Hematopoietic multipotent progenitor cell treated with erythropoietin and hydrocortisone succinate and interleukin-3 and kit ligand, for 4 days (in vitro differentiated cells): ENCODE measurements at regions not wholly inside any gene's neighbourhood (a gene's known extent, or its start where the extent isn't known, plus 50 kb on each side); places are given as distances from the start of the nearest gene placed in this dataset.

Experiments
- DNase-seq: peaks from one replicate; pipeline ENCODE4 v3.0.0-alpha.2; 2015

DNA sequence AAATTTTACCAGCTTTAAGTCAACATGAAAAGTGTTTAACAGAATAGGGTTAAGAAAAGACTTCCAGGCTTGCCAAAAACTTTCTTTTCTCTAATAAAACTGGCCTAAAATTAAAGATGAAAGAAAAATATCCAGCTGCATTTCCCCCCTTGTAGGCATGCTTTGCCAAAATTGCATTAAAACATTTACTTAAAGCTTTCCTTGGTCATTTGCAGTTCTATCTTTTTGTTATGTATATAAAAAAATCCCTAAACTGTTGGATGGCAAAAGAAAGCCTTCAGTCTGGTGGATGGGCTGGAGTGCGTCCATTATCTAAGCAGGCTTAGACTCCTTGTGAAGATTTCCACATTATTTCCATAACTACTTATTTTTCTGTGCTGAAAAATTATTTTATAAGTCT lies 105.4 kb upstream of the DSEL start:
- DNase-seq = no peak

- DNase-seq = no peak
Measured at GRCh38 chr18:67621049-67621713, 104.7 kb upstream of the DSEL start.

DNA sequence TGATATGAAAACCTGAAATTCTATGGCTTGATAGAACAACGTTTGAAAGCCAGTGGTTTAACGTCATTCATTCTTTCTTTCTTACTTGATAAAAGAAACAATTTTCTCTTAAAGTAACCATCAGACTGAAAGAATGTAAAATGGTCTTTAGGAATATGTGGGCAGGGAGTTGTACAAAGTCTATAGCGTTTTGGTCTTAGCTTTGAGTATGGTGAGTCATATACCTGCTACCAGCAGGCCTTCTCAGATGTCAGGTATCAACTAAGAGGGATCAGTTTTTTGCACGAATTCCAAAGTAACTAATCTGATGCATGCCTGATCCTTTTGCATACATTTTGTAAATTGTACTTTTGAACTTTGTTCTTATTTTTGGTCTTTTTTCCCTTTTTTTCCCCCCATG lies 101.5 kb upstream of the DSEL start:
- no peak for DNase-seq

DNA sequence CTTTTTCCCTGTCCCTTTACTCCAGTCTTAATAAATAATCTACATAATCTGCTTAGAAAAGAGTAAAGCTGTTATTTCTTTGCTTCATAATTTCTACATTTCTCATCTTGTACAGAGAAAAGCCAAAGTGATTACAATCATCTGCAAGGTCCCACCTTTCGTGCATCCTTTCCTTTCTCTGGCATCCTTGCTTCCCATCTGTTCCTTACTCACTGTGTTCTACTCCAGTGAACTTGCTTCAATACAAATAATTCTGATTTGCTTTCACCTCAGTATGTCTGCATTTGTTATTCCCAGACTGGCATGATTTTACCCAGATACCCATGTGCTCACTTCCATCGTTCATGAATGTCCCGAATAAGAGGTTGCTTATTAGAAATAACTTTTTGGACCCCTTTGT lies 99.4 kb upstream of the DSEL start:
- DNase-seq = no peak

DNA sequence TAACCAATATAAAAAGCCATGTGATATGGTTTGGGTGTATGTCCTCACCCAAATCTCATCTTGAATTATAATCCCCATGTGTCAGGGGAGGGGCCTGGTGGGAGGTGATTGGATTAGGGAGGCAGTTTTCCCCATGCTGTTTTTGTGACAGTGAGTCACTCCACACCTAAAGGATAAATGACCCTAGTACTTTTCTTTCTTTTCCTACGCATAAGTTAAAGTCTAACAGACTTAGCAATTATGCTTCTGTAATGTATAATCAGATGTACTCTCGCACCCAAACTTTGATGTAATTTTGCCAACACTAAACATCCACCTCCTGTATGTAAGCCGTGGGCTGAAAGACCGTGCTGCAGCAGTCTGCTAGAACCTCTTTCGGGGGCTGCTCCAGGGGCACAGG lies 97.2 kb upstream of the DSEL start:
- no peak for DNase-seq

DNA sequence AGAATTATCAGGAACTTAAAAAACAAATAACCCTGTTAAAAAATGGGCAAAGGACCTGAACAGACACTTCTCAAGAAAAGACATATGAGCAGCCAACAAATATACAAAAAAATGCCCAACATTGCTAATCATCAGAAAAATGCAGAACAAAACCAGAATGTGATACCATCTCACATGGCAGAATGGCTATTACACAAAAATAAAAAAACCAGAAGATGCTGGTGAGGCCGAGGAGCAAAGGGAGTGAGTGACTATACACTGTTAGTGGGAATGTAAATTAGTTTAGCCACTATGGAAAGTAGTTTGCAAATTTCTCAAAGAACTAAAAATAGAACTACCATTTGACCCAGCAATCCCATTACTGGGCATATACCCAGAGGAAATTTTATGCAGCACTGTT lies 95.8 kb upstream of the DSEL start:
- no peak for DNase-seq

GRCh38 chr18:67608615-67609273 lies 92.2 kb upstream of the DSEL start:
- DNase-seq = no peak

DNA sequence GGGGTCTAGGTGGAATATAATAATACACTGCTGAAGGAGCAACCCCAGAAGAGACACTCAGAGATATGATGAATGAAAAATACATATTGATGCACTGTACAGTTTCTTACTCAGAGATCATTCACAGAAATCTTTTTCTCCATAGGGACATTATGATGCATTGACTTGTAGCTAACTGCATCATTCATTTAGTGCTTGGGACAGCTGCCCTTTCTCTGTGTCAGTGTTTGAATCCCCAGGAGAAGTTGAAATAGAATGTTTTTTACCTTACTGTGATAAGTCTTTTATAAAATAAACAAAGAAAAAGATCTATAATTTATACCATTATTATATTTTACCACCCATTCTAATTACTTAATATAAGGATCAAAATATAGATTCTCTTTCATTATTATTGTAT lies 91.7 kb upstream of the DSEL start:
- DNase-seq = no peak

- DNase-seq = no peak
Measured at GRCh38 chr18:67600181-67601180, 84.0 kb upstream of the DSEL start.

- no peak for DNase-seq
Measured at GRCh38 chr18:67599277-67599676, 82.8 kb upstream of the DSEL start.

- no peak for DNase-seq
Measured at GRCh38 chr18:67597759-67598158, 81.2 kb upstream of the DSEL start.

- DNase-seq = no peak
Measured at GRCh38 chr18:67596003-67596402, 79.5 kb upstream of the DSEL start.

DNA sequence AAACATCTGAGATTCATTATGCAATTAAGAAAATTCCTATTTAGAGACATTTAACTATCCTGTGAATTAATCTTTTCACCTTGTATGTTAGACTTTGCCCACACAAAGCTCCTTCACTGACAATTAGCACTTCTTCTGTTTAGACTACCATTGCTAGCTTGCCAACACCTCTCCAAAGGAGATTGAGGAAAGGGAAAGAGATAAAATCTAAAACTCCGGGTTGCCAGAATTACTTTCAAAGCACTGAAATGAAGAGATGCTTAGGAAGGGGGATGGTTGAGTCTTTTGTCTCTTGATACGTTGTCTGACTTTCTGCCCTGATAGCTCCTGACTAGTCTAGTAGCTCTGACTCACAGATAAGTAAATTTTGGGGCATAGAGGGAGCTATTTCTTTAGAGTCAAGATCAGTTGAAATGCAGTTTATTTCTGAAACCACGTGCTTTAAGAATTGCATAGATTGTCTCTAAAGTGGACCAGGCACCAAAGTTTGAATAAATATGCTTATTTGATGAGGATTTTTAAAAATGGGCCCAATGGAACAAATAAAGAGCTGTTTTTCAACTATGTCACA lies 74.1 kb upstream of the DSEL start:
- no peak for DNase-seq

GRCh38 chr18:67589325-67589724 lies 72.8 kb upstream of the DSEL start:
- DNase-seq = no peak

GRCh38 chr18:67586101-67586500 lies 69.6 kb upstream of the DSEL start:
- DNase-seq = no peak

- no peak for DNase-seq
Measured at GRCh38 chr18:67583621-67584020, 67.1 kb upstream of the DSEL start.

DNA sequence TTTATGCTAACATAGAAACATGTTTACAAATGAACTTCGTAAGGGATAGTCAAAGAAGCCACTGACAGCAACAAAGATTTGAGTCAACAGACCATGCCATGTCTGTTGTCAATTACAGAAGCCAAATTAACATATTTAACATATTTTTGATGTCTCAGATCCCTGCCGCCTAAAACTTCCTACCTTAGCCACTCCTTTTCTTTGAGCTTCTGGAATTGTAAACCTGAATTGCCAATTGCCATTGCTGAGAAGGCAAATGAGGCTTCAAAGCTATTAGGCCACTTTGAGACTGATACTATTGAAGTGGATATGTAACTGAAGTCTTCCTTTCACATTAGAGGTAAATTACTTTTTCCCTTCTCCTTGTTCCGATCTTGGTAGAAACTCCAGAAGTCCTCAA lies 66.0 kb upstream of the DSEL start:
- DNase-seq = no peak

DNA sequence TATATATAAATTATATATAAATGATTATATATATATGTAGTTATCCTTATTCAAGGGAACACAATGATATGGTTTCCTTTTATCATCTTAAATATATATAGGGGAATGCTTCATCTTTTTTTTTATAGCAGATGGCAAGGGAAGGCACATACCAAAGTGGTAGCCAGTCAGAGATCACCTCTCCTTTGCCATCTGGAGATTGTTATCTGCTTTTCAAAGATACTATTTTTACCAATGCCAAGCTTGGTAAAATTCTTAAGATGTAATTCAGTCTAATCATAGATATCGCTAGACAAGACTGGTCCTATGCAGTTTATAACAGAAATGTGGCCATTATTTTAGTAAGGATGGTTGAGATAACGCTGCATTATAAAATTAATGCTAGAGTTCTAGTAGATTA lies 64.7 kb upstream of the DSEL start:
- no peak for DNase-seq

DNA sequence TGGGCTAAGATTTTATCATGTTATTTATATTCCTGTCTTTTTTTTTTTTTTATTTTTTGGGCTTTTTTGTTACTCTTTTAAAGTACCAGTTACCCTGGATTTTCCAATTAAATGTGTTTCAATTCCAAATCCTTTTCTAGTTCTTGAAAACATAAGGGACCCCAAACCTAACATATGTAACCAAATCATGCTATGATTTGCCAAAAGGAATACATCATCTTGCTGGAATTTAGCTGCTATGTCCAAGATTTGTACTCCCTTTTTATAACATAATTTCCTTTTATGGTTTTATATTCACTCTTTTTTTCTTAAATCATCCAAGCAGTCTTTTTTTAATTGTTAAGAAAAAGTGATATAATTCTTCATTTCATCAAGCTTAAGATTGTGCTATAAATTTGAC lies 60.9 kb upstream of the DSEL start:
- no peak for DNase-seq

GRCh38 chr18:67574749-67575148 lies 58.2 kb upstream of the DSEL start:
- DNase-seq = no peak

DNA sequence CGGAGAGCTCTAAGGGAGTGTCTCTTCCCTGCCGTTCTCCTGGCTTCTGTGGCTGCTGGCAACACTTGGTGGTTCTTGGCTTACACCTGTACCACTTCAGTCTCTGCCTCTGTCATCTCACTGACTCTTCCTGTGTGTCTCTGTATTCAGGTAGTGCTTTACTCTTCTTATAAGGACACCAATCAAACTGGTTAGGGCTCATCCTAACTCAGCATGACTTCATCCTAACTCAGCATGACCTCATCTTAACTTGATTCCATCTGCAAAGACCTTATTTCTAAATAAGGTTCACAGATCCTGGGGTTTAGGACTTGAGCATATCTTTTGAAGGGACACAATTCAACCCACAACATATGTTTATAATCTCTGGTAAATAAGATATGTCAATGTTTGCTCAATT lies 51.6 kb upstream of the DSEL start:
- DNase-seq = no peak
